ENCODE measurements at regions not wholly inside any gene's neighbourhood (a gene's known extent, or its start where the extent isn't known, plus 50 kb on each side); places are given as distances from the start of the nearest gene placed in this dataset.

DNA sequence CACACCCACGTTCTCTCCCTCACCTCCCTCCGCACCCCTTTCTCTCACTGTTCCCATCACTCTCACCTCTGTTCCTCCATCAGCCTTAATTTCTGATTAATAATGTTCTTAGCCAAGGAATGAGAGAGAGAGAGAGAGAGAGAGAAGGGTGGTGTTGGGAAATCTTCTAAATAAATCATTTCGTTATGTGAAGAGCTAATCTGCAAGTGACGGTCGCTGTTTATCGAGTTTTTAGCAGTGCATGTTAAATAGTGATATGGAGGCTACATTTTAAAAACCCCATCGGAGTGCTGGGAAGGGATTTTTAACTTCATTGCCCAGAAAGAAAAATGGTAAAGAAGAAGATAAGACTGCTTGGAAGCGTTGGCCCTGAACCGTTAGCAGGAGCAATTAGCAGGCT lies 203.3 kb upstream of the LHX5 start:
- no peak overlapping the region for H3K27ac Mint-ChIP-seq (ENCODE audit: unreplicated experiment)
- no peak overlapping the region for H3K4me3 Mint-ChIP-seq (ENCODE audit: unreplicated experiment)
- H3K9me3 Mint-ChIP-seq (ENCODE audit: unreplicated experiment): no peaks in the 10 kb centered on the region
- TF ChIP-seq, protein P1, sequence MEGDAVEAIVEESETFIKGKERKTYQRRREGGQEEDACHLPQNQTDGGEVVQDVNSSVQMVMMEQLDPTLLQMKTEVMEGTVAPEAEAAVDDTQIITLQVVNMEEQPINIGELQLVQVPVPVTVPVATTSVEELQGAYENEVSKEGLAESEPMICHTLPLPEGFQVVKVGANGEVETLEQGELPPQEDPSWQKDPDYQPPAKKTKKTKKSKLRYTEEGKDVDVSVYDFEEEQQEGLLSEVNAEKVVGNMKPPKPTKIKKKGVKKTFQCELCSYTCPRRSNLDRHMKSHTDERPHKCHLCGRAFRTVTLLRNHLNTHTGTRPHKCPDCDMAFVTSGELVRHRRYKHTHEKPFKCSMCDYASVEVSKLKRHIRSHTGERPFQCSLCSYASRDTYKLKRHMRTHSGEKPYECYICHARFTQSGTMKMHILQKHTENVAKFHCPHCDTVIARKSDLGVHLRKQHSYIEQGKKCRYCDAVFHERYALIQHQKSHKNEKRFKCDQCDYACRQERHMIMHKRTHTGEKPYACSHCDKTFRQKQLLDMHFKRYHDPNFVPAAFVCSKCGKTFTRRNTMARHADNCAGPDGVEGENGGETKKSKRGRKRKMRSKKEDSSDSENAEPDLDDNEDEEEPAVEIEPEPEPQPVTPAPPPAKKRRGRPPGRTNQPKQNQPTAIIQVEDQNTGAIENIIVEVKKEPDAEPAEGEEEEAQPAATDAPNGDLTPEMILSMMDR (IDR thresholded peaks at IDR 0.05; ENCODE audit: insufficient read depth in 1 of 2, low read depth in 1 of 2, low read length in 1 of 2, severe bottlenecking in 1 of 2, unreplicated experiment in 1 of 2): no peak
- no peaks in the 10 kb centered on the region for H3K36me3 Mint-ChIP-seq (ENCODE audit: insufficient read depth, unreplicated experiment)
- no peaks in the 10 kb centered on the region for H3K36me3 ChIP-seq (ENCODE audit: control insufficient read depth, insufficient read depth, low read length)
- H3K4me3 ChIP-seq (ENCODE audit: low read depth, low read length): no peak overlapping the region
- no peaks in the 10 kb centered on the region for H3K4me1 ChIP-seq
- ChIA-PET POLR2A (no interaction called here), CTCF (no interaction called here)
- H3K27me3 ChIP-seq (replicated peaks; ENCODE audit: control insufficient read depth, insufficient read depth, low read length): no peaks in the 10 kb centered on the region
- BruUV-seq (replicated peaks): no TSS peak
- intact Hi-C loops (cut with micrococcal nuclease; ENCODE audit: unreplicated experiment): no loop called here
- H3K27me3 Mint-ChIP-seq (ENCODE audit: insufficient read depth, unreplicated experiment): peaks cover 13% of the 10 kb centered on the region
- no peaks in the 10 kb centered on the region for H3K9me3 ChIP-seq
- H3K4me1 Mint-ChIP-seq (ENCODE audit: low read depth, unreplicated experiment): no peaks in the 10 kb centered on the region
- DNase-seq: no peak

DNA sequence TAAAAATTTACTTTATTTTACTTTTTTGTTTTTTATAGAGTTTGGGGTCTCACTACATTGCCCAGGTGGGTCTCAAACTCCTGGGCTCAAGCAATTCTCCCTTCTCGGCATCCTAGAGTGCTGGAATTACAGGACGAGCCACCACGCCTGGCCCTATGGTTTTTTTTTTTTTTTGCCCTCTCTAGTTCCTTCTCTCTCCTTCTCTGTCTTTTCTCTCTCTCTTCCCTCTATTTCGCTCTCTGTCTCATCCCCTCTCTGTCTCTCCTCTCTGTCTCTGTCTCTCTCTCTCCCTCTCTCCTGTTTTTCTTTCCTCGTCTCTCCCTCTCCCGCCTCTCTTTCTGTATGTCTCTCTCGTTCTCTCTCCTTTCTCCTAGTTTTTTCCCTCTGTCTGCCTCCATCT lies 202.6 kb upstream of the LHX5 start:
- DNase-seq: no peak
- Histone ChIP-seq H3K27me3 (replicated peaks; ENCODE audit: control insufficient read depth, insufficient read depth, low read length) (no peaks in the 10 kb centered on the region), H3K36me3 (ENCODE audit: control insufficient read depth, insufficient read depth, low read length) (no peaks in the 10 kb centered on the region), H3K4me3 (ENCODE audit: low read depth, low read length) (no peak overlapping the region), H3K9me3 (no peaks in the 10 kb centered on the region), H3K4me1 (no peaks in the 10 kb centered on the region)
- Mint-ChIP-seq H3K4me3 (ENCODE audit: unreplicated experiment) (no peak overlapping the region), H3K27me3 (ENCODE audit: insufficient read depth, unreplicated experiment) (peaks cover 16% of the 10 kb centered on the region), H3K9me3 (ENCODE audit: unreplicated experiment) (no peaks in the 10 kb centered on the region), H3K36me3 (ENCODE audit: insufficient read depth, unreplicated experiment) (no peaks in the 10 kb centered on the region), H3K4me1 (ENCODE audit: low read depth, unreplicated experiment) (no peaks in the 10 kb centered on the region), H3K27ac (ENCODE audit: unreplicated experiment) (no peak overlapping the region)
- no TSS peak for BruUV-seq (replicated peaks)
- TF ChIP-seq, protein P1 (IDR thresholded peaks at IDR 0.05; ENCODE audit: insufficient read depth in 1 of 2, low read depth in 1 of 2, low read length in 1 of 2, severe bottlenecking in 1 of 2, unreplicated experiment in 1 of 2): no peak
- intact Hi-C loops (cut with micrococcal nuclease; ENCODE audit: unreplicated experiment): no loop called here
- CTCF ChIA-PET: no interaction called here
- POLR2A ChIA-PET: no interaction called here

DNA sequence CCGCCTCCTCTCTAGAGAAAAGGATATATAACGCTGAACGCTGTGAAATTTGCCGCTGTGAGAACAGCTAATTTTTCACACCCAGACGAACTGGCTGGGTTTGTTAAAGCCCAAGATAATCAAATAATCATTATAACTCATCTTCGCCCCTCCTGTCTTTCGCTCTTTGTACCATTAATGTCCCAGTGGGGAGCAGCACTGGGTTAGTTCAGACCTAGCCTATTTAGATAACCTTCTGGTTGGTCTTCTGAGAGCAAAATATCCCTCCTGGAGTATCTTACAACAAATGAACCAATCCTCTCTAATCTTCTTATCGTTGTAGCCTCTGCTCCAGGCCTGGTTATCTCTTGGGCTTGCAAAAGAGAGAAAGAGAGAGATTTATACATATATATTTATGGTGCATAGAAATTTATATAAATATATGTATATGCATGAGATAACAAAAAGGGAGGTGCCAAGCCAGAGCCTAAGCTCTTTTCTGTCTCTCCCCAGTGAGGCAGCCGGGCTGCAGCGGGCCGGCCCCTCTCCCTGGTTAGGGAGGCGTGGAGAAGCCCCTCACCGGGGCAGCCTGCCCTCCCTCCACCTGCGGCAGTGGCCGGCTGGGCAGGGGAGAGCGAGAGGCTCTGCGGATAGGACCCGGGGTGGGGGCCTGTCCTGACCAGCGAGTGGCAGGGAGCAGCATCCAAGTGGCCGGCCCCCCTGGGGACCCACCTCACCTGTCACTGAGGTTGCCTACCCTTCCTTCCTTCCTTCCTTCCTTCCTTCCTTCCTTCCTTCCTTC lies 202.0 kb upstream of the LHX5 start:
- Histone ChIP-seq H3K36me3 (ENCODE audit: control insufficient read depth, insufficient read depth, low read length) (no peaks in the 10 kb centered on the region), H3K4me3 (ENCODE audit: low read depth, low read length) (no peak overlapping the region), H3K4me1 (no peaks in the 10 kb centered on the region), H3K27me3 (replicated peaks; ENCODE audit: control insufficient read depth, insufficient read depth, low read length) (no peaks in the 10 kb centered on the region), H3K9me3 (no peaks in the 10 kb centered on the region)
- BruUV-seq (replicated peaks): no TSS peak
- TF ChIP-seq, protein P1 (IDR thresholded peaks at IDR 0.05; ENCODE audit: insufficient read depth in 1 of 2, low read depth in 1 of 2, low read length in 1 of 2, severe bottlenecking in 1 of 2, unreplicated experiment in 1 of 2): no peak
- no peak overlapping the region for H3K4me3 Mint-ChIP-seq (ENCODE audit: unreplicated experiment)
- H3K9me3 Mint-ChIP-seq (ENCODE audit: unreplicated experiment): no peaks in the 10 kb centered on the region
- peaks cover 16% of the 10 kb centered on the region for H3K27me3 Mint-ChIP-seq (ENCODE audit: insufficient read depth, unreplicated experiment)
- POLR2A ChIA-PET: no interaction called here
- H3K36me3 Mint-ChIP-seq (ENCODE audit: insufficient read depth, unreplicated experiment): no peaks in the 10 kb centered on the region
- CTCF ChIA-PET: no interaction called here
- intact Hi-C loops (cut with micrococcal nuclease; ENCODE audit: unreplicated experiment): no loop called here
- no peak overlapping the region for H3K27ac Mint-ChIP-seq (ENCODE audit: unreplicated experiment)
- H3K4me1 Mint-ChIP-seq (ENCODE audit: low read depth, unreplicated experiment): no peaks in the 10 kb centered on the region
- DNase-seq: no peak

All from Caco-2 (cell line).